Fibroblast of lung (primary cell): ENCODE measurements at regions not wholly inside any gene's neighbourhood (a gene's known extent, or its start where the extent isn't known, plus 50 kb on each side); places are given as distances from the start of the nearest gene placed in this dataset.

Experiments used
- CTCF ChIP-seq, 2 donors: IDR thresholded peaks in 1 of 2; conservative IDR thresholded peaks in 1 of 2; 1 replicate in 1 of 2; 2 replicates in 1 of 2; pipeline ENCODE4 v1.5.1; 2011 to 2012; ENCODE audit warnings: low read length in 2 of 2, control low read depth in 1 of 2, inconsistent platforms in 1 of 2, low read depth in 1 of 2, mild to moderate bottlenecking in 1 of 2
- EZH2 ChIP-seq: IDR thresholded peaks from 2 replicates; pipeline ENCODE4 v1.5.1; 2012; ENCODE audit warnings: low read length, control low read depth, mild to moderate bottlenecking; ENCODE audit errors: missing control alignments

- TF ChIP-seq CTCF (conservative IDR thresholded peaks at IDR 0.05 in 1 of 2, IDR thresholded peaks at IDR 0.05 in 1 of 2; ENCODE audit: low read depth in 1 of 2, low read length in 2 of 2) (no peak), EZH2 (no peak)
These were observed 335.7 kb downstream of the FOXG1 start for GRCh38 chr14:29102266-29102665.
